ENCODE measurements at regions not wholly inside any gene's neighbourhood (a gene's known extent, or its start where the extent isn't known, plus 50 kb on each side); places are given as distances from the start of the nearest gene placed in this dataset.

GRCh38 chr16:54679531-54679930, 251.1 kb upstream of the IRX5 start:
- no peak for TF ChIP-seq TP53 (CRISPR knock-in tag; IDR thresholded peaks at IDR 0.05)
- no peak for TF ChIP-seq CTCF (IDR thresholded peaks at IDR 0.05)
- TF ChIP-seq CHD4 (IDR thresholded peaks at IDR 0.05; ENCODE audit: borderline replicate concordance) = no peak
- TF ChIP-seq POLR2A (IDR thresholded peaks at IDR 0.05; ENCODE audit: low read length) = no peak
- TF ChIP-seq BCL3 (IDR thresholded peaks at IDR 0.05) = no peak
- no peak for TF ChIP-seq USF2 (IDR thresholded peaks at IDR 0.05)
- TF ChIP-seq CEBPB (IDR thresholded peaks at IDR 0.05) = no peak
- no peak for TF ChIP-seq REST (IDR thresholded peaks at IDR 0.05)
- TF ChIP-seq KDM1A (IDR thresholded peaks at IDR 0.05; ENCODE audit: low read depth) = no peak
- TF ChIP-seq RAD21 (conservative IDR thresholded peaks at IDR 0.05 in 1 of 2, IDR thresholded peaks at IDR 0.05 in 1 of 2) = no peak
- TF ChIP-seq ELK1 (IDR thresholded peaks at IDR 0.05; ENCODE audit: low read depth, low read length) = no peak
- TF ChIP-seq SMC3 (IDR thresholded peaks at IDR 0.05) = no peak
- no peak for TF ChIP-seq ZSCAN20 (CRISPR knock-in tag; IDR thresholded peaks at IDR 0.05)

Data from A549 (cell line).